ENCODE measurements at regions not wholly inside any gene's neighbourhood (a gene's known extent, or its start where the extent isn't known, plus 50 kb on each side); places are given as distances from the start of the nearest gene placed in this dataset.

- H3K4me3 ChIP-seq (ENCODE audit: low read depth, low read length) = no peak overlapping the region
- DNase-seq (ENCODE audit: low read depth) = no peak
- TF ChIP-seq CTCF (conservative IDR thresholded peaks at IDR 0.05; ENCODE audit: low read depth, low read length) = no peak
These were observed 140.7 kb upstream of the PKDCC start for GRCh38 chr2:41907141-41907540.

GRCh38 chr2:41907771-41908207 lies 140.0 kb upstream of the PKDCC start:
- no peak for DNase-seq (ENCODE audit: low read depth)
- no peak for TF ChIP-seq CTCF (conservative IDR thresholded peaks at IDR 0.05; ENCODE audit: low read depth, low read length)
- H3K4me3 ChIP-seq (ENCODE audit: low read depth, low read length) = peak overlapping the region; percentile 12

GRCh38 chr2:41908349-41908748 lies 139.5 kb upstream of the PKDCC start:
- DNase-seq (ENCODE audit: low read depth) = no peak
- no peak overlapping the region for H3K4me3 ChIP-seq (ENCODE audit: low read depth, low read length)
- TF ChIP-seq CTCF (conservative IDR thresholded peaks at IDR 0.05; ENCODE audit: low read depth, low read length) = no peak

- no peak for DNase-seq (ENCODE audit: low read depth)
- no peak overlapping the region for H3K4me3 ChIP-seq (ENCODE audit: low read depth, low read length)
- no peak for TF ChIP-seq CTCF (conservative IDR thresholded peaks at IDR 0.05; ENCODE audit: low read depth, low read length)
These were observed 138.2 kb upstream of the PKDCC start for GRCh38 chr2:41909584-41909983.

- H3K4me3 ChIP-seq (ENCODE audit: low read depth, low read length) = no peak overlapping the region
- TF ChIP-seq CTCF (conservative IDR thresholded peaks at IDR 0.05; ENCODE audit: low read depth, low read length) = no peak
- DNase-seq (ENCODE audit: low read depth) = no peak
These were observed 137.7 kb upstream of the PKDCC start for GRCh38 chr2:41910126-41910525.

- TF ChIP-seq CTCF (conservative IDR thresholded peaks at IDR 0.05; ENCODE audit: low read depth, low read length) = no peak
- no peak overlapping the region for H3K4me3 ChIP-seq (ENCODE audit: low read depth, low read length)
- DNase-seq (ENCODE audit: low read depth) = no peak
These were observed 136.8 kb upstream of the PKDCC start for GRCh38 chr2:41911033-41911432.

GRCh38 chr2:41912337-41912736 lies 135.5 kb upstream of the PKDCC start:
- no peak overlapping the region for H3K4me3 ChIP-seq (ENCODE audit: low read depth, low read length)
- TF ChIP-seq CTCF (conservative IDR thresholded peaks at IDR 0.05; ENCODE audit: low read depth, low read length) = no peak
- no peak for DNase-seq (ENCODE audit: low read depth)

Data from epithelial cell of proximal tubule (primary cell).